H1 (cell line): ENCODE measurements at regions not wholly inside any gene's neighbourhood (a gene's known extent, or its start where the extent isn't known, plus 50 kb on each side); places are given as distances from the start of the nearest gene placed in this dataset.

ENCODE experiments used
- CTCF ChIA-PET: fragments of 300-600 bp; sonication (Branson Sonifier 250); formaldehyde crosslinking; loops from one replicate; lab custom pipeline; 2021; ENCODE audit not compliant: partially characterized antibody; lab: Charles Lee
- POLR2A ChIA-PET: fragments of 300-600 bp; sonication (Branson Sonifier 250); formaldehyde crosslinking; loops from one replicate; lab custom pipeline; 2021; ENCODE audit warnings: inconsistent platforms; ENCODE audit not compliant: partially characterized antibody; lab: Charles Lee
- DNase-seq, 2 experiments: peaks; one replicate each; pipeline versions ENCODE4 v3.0.0 to v3.0.0-alpha.2; 2010 to 2022; ENCODE audit warnings: low spot score in 2 of 2, low read depth in 1 of 2, mixed read lengths in 1 of 2
- FAIRE-seq: peaks from 2 replicates; lab custom pipeline; 2011; peaks lifted over from hg19 to GRCh38; lab: Jason Lieb, UNC
- H2AFZ ChIP-seq: 2 replicates; pipeline ENCODE4 v1.8.1; 2012; ENCODE audit warnings: low read length, inconsistent platforms
- H2AK5ac ChIP-seq: 2 replicates; pipeline ENCODE4 v1.6.1; 2013; ENCODE audit warnings: low read depth, low read length
- H2BK120ac ChIP-seq: replicated peaks from 2 replicates; pipeline ENCODE3; 2013; ENCODE audit warnings: low read depth, low read length, inconsistent platforms
- H2BK12ac ChIP-seq: 2 replicates; pipeline ENCODE4 v1.6.1; 2013; ENCODE audit warnings: low read depth, low read length
- H2BK15ac ChIP-seq: 2 replicates; pipeline ENCODE4 v1.6.1; 2013; ENCODE audit warnings: low read length
- H2BK20ac ChIP-seq: 2 replicates; pipeline ENCODE4 v1.6.1; 2013; ENCODE audit warnings: low read length
- H2BK5ac ChIP-seq: 2 replicates; pipeline ENCODE4 v1.6.1; 2013; ENCODE audit warnings: low read depth, low read length
- H3K14ac ChIP-seq: 2 replicates; pipeline ENCODE4 v1.6.1; 2013; ENCODE audit warnings: inconsistent platforms; ENCODE audit not compliant: insufficient read length
- H3K18ac ChIP-seq: 2 replicates; pipeline ENCODE4 v1.6.1; 2013; ENCODE audit warnings: low read length; ENCODE audit errors: extremely low read depth
- H3K23ac ChIP-seq: 2 replicates; pipeline ENCODE4 v1.6.1; 2013; ENCODE audit warnings: inconsistent platforms; ENCODE audit not compliant: insufficient read length
- H3K23me2 ChIP-seq: 2 replicates; pipeline ENCODE4 v1.6.1; 2013; ENCODE audit warnings: low read depth, low read length
- H3K27ac ChIP-seq: 2 replicates; pipeline ENCODE4 v1.6.1; 2011; ENCODE audit warnings: low read depth, low read length, inconsistent platforms
- H3K27me3 ChIP-seq, 4 experiments: replicated peaks in 1 of 4; 1 replicate in 1 of 4; 2 replicates in 3 of 4; pipeline versions ENCODE4 v1.6.1 to v1.8.1; 2011 to 2013; ENCODE audit warnings: low read length in 3 of 4, mild to moderate bottlenecking in 3 of 4, inconsistent platforms in 2 of 4, mixed read lengths in 2 of 4, moderate library complexity in 1 of 4; ENCODE audit not compliant: control insufficient read depth in 3 of 4, insufficient read depth in 3 of 4; ENCODE audit errors: extremely low read depth in 1 of 4
- H3K36me3 ChIP-seq, 4 experiments: 2 replicates each; pipeline versions ENCODE4 v1.6.1 to v1.8.1; 2011 to 2013; ENCODE audit warnings: mild to moderate bottlenecking in 4 of 4, low read length in 3 of 4, moderate library complexity in 2 of 4, control low read depth in 1 of 4, inconsistent platforms in 1 of 4; ENCODE audit not compliant: insufficient read depth in 4 of 4, control insufficient read depth in 2 of 4
- H3K4ac ChIP-seq: replicated peaks from 2 replicates; pipeline ENCODE3; 2013; ENCODE audit warnings: low read length, low read depth, mixed read lengths, inconsistent platforms; ENCODE audit not compliant: insufficient read length
- H3K4me1 ChIP-seq, 4 experiments: replicated peaks in 1 of 4; 1 replicate in 1 of 4; 2 replicates in 3 of 4; pipeline versions ENCODE4 v1.6.1 to v1.8.1; 2011 to 2013; ENCODE audit warnings: low read length in 3 of 4, inconsistent platforms in 2 of 4, mixed read lengths in 1 of 4; ENCODE audit not compliant: insufficient read depth in 4 of 4, control insufficient read depth in 3 of 4
- H3K4me2 ChIP-seq, 2 experiments: 2 replicates each; pipeline versions ENCODE4 v1.6.1 to v1.8.1; 2011 to 2013; ENCODE audit warnings: low read depth in 2 of 2, low read length in 2 of 2, control low read depth in 1 of 2, inconsistent platforms in 1 of 2, mild to moderate bottlenecking in 1 of 2; ENCODE audit not compliant: insufficient read depth in 1 of 2
- H3K4me3 ChIP-seq, 4 experiments: fragments of 200-600, 300-600 bp in 1 of 4; sonication (generic), shearing (Covaris generic), sonication (Bioruptor Twin) in 1 of 4; 2 replicates each; pipeline versions ENCODE4 v1.5.1 to v1.8.1; 2011 to 2016; ENCODE audit warnings: low read length in 4 of 4, low read depth in 3 of 4, control low read depth in 2 of 4, inconsistent platforms in 2 of 4, mild to moderate bottlenecking in 2 of 4, mixed read lengths in 1 of 4, moderate library complexity in 1 of 4; ENCODE audit not compliant: insufficient read depth in 2 of 4; ENCODE audit errors: extremely low read depth in 1 of 4
- H3K56ac ChIP-seq: replicated peaks from 2 replicates; pipeline ENCODE3; 2013; ENCODE audit warnings: low read depth, mild to moderate bottlenecking, mixed read lengths, low read length, inconsistent platforms; ENCODE audit not compliant: insufficient read length
- H3K79me1 ChIP-seq: 2 replicates; pipeline ENCODE4 v1.6.1; 2013; ENCODE audit warnings: low read depth, low read length, control low read depth
- H3K79me2 ChIP-seq, 2 experiments: 2 replicates each; pipeline versions ENCODE4 v1.6.1 to v1.8.1; 2012 to 2013; ENCODE audit warnings: low read length in 2 of 2, mild to moderate bottlenecking in 2 of 2, inconsistent platforms in 1 of 2; ENCODE audit not compliant: insufficient read depth in 2 of 2, control insufficient read depth in 1 of 2
- H3K9ac ChIP-seq, 4 experiments: replicated peaks in 1 of 4; 1 replicate in 1 of 4; 2 replicates in 3 of 4; pipeline versions ENCODE4 v1.6.1 to v1.8.1; 2011 to 2013; ENCODE audit warnings: low read depth in 3 of 4, low read length in 3 of 4, control low read depth in 2 of 4, mild to moderate bottlenecking in 2 of 4, moderate library complexity in 2 of 4, inconsistent platforms in 1 of 4; ENCODE audit errors: extremely low read depth in 1 of 4
- H3K9me3 ChIP-seq, 2 experiments: 2 replicates each; pipeline versions ENCODE4 v1.6.1 to v1.8.1; 2012 to 2013; ENCODE audit warnings: mild to moderate bottlenecking in 2 of 2, moderate library complexity in 2 of 2, control low read depth in 1 of 2, inconsistent platforms in 1 of 2, low read depth in 1 of 2, low read length in 1 of 2, mixed read lengths in 1 of 2; ENCODE audit not compliant: insufficient read depth in 2 of 2
- H4K20me1 ChIP-seq, 2 experiments: replicated peaks in 1 of 2; 2 replicates each; pipeline versions ENCODE3 to v1.8.1; 2011 to 2013; ENCODE audit warnings: inconsistent platforms in 2 of 2, low read length in 2 of 2, mild to moderate bottlenecking in 1 of 2; ENCODE audit not compliant: insufficient read depth in 2 of 2, control insufficient read depth in 1 of 2
- H4K5ac ChIP-seq: 2 replicates; pipeline ENCODE4 v1.6.1; 2013; ENCODE audit warnings: low read length, low read depth, mixed read lengths, inconsistent platforms; ENCODE audit not compliant: insufficient read length
- H4K8ac ChIP-seq: 2 replicates; pipeline ENCODE4 v1.8.0; 2013; ENCODE audit warnings: mild to moderate bottlenecking, moderate library complexity, low read length, inconsistent platforms; ENCODE audit not compliant: insufficient read depth; ENCODE audit errors: extremely low read depth
- H4K91ac ChIP-seq: replicated peaks from 2 replicates; pipeline ENCODE3; 2013; ENCODE audit warnings: low read length, mixed read lengths, inconsistent platforms; ENCODE audit not compliant: insufficient read length
- ASH2L ChIP-seq: fragments of 200-600, 300-600 bp; sonication (generic); IDR thresholded peaks from one replicate; pipeline ENCODE4 v1.7.1; 2017; ENCODE audit warnings: low read length
- EP300 ChIP-seq, 2 experiments: IDR thresholded peaks; 1 replicate in 1 of 2; 2 replicates in 1 of 2; pipeline ENCODE4 v1.6.1; 2011 to 2012; ENCODE audit warnings: low read depth in 2 of 2, low read length in 2 of 2, mild to moderate bottlenecking in 2 of 2, borderline replicate concordance in 1 of 2, inconsistent platforms in 1 of 2, moderate library complexity in 1 of 2
- RXRA ChIP-seq: IDR thresholded peaks from 2 replicates; pipeline ENCODE4 v1.6.1; 2011; ENCODE audit warnings: low read depth, mild to moderate bottlenecking, low read length, moderate library complexity; ENCODE audit not compliant: insufficient read depth
- SIN3A ChIP-seq, 2 experiments: IDR thresholded peaks in 1 of 2; conservative IDR thresholded peaks in 1 of 2; 2 replicates each; pipeline ENCODE4 v1.6.1; 2011 to 2012; ENCODE audit warnings: low read length in 2 of 2, improper control_type of control experiment in 1 of 2, low read depth in 1 of 2, mild to moderate bottlenecking in 1 of 2
- TAF1 ChIP-seq: IDR thresholded peaks from 2 replicates; pipeline ENCODE4 v1.6.1; 2011; ENCODE audit warnings: mild to moderate bottlenecking, low read depth, low read length
- TAF7 ChIP-seq: optimal IDR thresholded peaks from 2 replicates; pipeline ENCODE3; 2011; ENCODE audit warnings: low read depth, mild to moderate bottlenecking, inconsistent platforms, low read length, moderate library complexity, borderline replicate concordance
- WGBS, 2 experiments: shearing (Covaris generic) in 1 of 2; methylation state at CpG; one replicate each; pipeline versions ENCODE4 v1.1.6 to v1.1.7; 2013 to 2015; ENCODE audit warnings: low lambda C conversion rate in 2 of 2, mixed read lengths in 2 of 2, inconsistent platforms in 1 of 2, low coverage in 1 of 2, missing lambda C conversion rate in 1 of 2; ENCODE audit not compliant: insufficient replicate concordance in 2 of 2, insufficient coverage in 1 of 2, insufficient read length in 1 of 2; ENCODE audit errors: extremely low coverage in 1 of 2, missing lambda C conversion rate in 1 of 2; 5-methylcytosine and 5-hydroxymethylcytosine counted together

DNA sequence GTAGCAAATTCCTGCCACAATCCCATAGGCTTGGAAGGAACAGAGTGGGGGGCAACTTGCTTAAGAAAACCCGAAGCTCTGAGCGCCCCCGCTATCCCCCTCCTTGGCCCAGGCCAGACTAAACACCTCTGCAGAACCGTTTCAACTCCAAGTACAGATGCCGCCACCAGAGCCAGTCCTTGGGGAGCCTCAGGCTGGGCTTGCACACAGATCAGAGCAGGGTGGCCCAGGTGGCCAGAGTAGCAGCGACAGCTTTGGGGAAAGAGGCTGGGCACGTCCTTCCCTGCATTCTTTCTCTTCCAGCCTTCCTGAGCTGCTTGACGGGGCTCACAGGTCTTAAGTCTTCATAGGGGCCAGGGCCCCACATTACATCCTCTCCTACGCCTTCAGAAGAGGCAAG lies 181.6 kb upstream of the ZC3H12A start:
- Histone ChIP-seq H3K4me1 (peaks cover 0 to 2% (median 1%) of the 10 kb centered on the region in 4 experiments; a peak in 3 of 7 replicates), H3K4me2 (no peak overlapping the region), H3K56ac (no peak overlapping the region), H3K18ac (no peak overlapping the region), H3K79me1 (no peaks in the 10 kb centered on the region), H2BK120ac (no peak overlapping the region), H3K27me3 (no peaks in the 10 kb centered on the region), H2AFZ (peak overlapping the region; percentile 4; the same call in 1 of the 2 replicates), H2BK5ac (no peak overlapping the region), H3K79me2 (no peaks in the 10 kb centered on the region), H3K23me2 (no peaks in the 10 kb centered on the region), H3K27ac (no peak overlapping the region), H3K36me3 (no peaks in the 10 kb centered on the region), H2AK5ac (no peak overlapping the region), H3K9ac (no peak overlapping the region), H3K14ac (no peak overlapping the region), H2BK15ac (no peak overlapping the region), H2BK20ac (no peak overlapping the region), H2BK12ac (no peak overlapping the region), H4K91ac (no peak overlapping the region), H4K5ac (no peak overlapping the region), H4K20me1 (no peaks in the 10 kb centered on the region), H3K9me3 (no peaks in the 10 kb centered on the region), H4K8ac (no peak overlapping the region), H3K23ac (no peak overlapping the region), H3K4ac (no peak overlapping the region), H3K4me3 (no peak overlapping the region)
- POLR2A ChIA-PET = interaction anchor here (1.6 to 1.9 kb wide), 2 partner anchors 22 to 23 kb away, joined by 4 to 6 read pairs; no protein-coding TSS in a partner anchor
- no peak for DNase-seq
- 77% methylated on average over 9 of the region's 9 CpGs; no CpG with 5 or more reads in 1 of the 2 experiments for WGBS, 2 experiments
- CTCF ChIA-PET = interaction anchor here (0.6 to 3.4 kb wide), 15 partner anchors 9 to 264 kb away, joined by 3 to 21 read pairs (median 4); no protein-coding TSS in a partner anchor
- no peak for FAIRE-seq
- no peak for TF ChIP-seq ASH2L
- no peak for TF ChIP-seq RXRA
- no peak for TF ChIP-seq TAF1
- TF ChIP-seq EP300 (IDR thresholded peaks at IDR 0.05; ENCODE audit: borderline replicate concordance in 1 of 2, low read depth in 2 of 2, low read length in 2 of 2) = no peak
- TF ChIP-seq SIN3A (conservative IDR thresholded peaks at IDR 0.05 in 1 of 2, IDR thresholded peaks at IDR 0.05 in 1 of 2; ENCODE audit: low read depth in 1 of 2, low read length in 2 of 2) = no peak
- no peak for TF ChIP-seq TAF7
